ENCODE measurements at regions not wholly inside any gene's neighbourhood (a gene's known extent, or its start where the extent isn't known, plus 50 kb on each side); places are given as distances from the start of the nearest gene placed in this dataset.

GRCh38 chr1:2939041-2939552, 82.2 kb upstream of the ACTRT2 start:
- no peak overlapping the region for H3K27ac Mint-ChIP-seq (ENCODE audit: low read depth, unreplicated experiment)
- H3K4me3 Mint-ChIP-seq (ENCODE audit: unreplicated experiment): no peak overlapping the region
- DNase-seq (ENCODE audit: unreplicated experiment): no peak
- no peaks in the 10 kb centered on the region for H3K27me3 Mint-ChIP-seq (ENCODE audit: insufficient read depth, unreplicated experiment)
- no peaks in the 10 kb centered on the region for H3K36me3 Mint-ChIP-seq (ENCODE audit: insufficient read depth, unreplicated experiment)
- H3K9me3 Mint-ChIP-seq (ENCODE audit: unreplicated experiment): peaks cover 12% of the 10 kb centered on the region
- intact Hi-C loops (cut with micrococcal nuclease): no loop called here
- no peak for TF ChIP-seq CTCF (IDR thresholded peaks at IDR 0.05; ENCODE audit: unreplicated experiment)
- BruUV-seq (replicated peaks): no TSS peak
- CTCF ChIA-PET: no interaction called here
- POLR2A ChIA-PET: no interaction called here
- no peaks in the 10 kb centered on the region for H3K4me1 Mint-ChIP-seq (ENCODE audit: insufficient read depth, unreplicated experiment)

GRCh38 chr1:2940178-2940577, 81.1 kb upstream of the ACTRT2 start:
- H3K4me1 Mint-ChIP-seq (ENCODE audit: insufficient read depth, unreplicated experiment): no peaks in the 10 kb centered on the region
- TF ChIP-seq CTCF (IDR thresholded peaks at IDR 0.05; ENCODE audit: unreplicated experiment): no peak
- intact Hi-C loops (cut with micrococcal nuclease): no loop called here
- H3K4me3 Mint-ChIP-seq (ENCODE audit: unreplicated experiment): no peak overlapping the region
- POLR2A ChIA-PET: no interaction called here
- H3K27me3 Mint-ChIP-seq (ENCODE audit: insufficient read depth, unreplicated experiment): no peaks in the 10 kb centered on the region
- no peak for DNase-seq (ENCODE audit: unreplicated experiment)
- CTCF ChIA-PET: interaction anchor here (0.6 kb wide), 1 partner anchor 12 kb away, joined by 3 read pairs; no protein-coding TSS in a partner anchor
- no peaks in the 10 kb centered on the region for H3K36me3 Mint-ChIP-seq (ENCODE audit: insufficient read depth, unreplicated experiment)
- peaks cover 12% of the 10 kb centered on the region for H3K9me3 Mint-ChIP-seq (ENCODE audit: unreplicated experiment)
- BruUV-seq (replicated peaks): no TSS peak
- H3K27ac Mint-ChIP-seq (ENCODE audit: low read depth, unreplicated experiment): no peak overlapping the region

GRCh38 chr1:2941040-2941439, 80.2 kb upstream of the ACTRT2 start:
- Mint-ChIP-seq H3K4me1 (ENCODE audit: insufficient read depth, unreplicated experiment) (no peaks in the 10 kb centered on the region), H3K36me3 (ENCODE audit: insufficient read depth, unreplicated experiment) (no peaks in the 10 kb centered on the region), H3K4me3 (ENCODE audit: unreplicated experiment) (no peak overlapping the region), H3K27me3 (ENCODE audit: insufficient read depth, unreplicated experiment) (no peaks in the 10 kb centered on the region), H3K27ac (ENCODE audit: low read depth, unreplicated experiment) (no peak overlapping the region), H3K9me3 (ENCODE audit: unreplicated experiment) (peaks cover 12% of the 10 kb centered on the region)
- no TSS peak for BruUV-seq (replicated peaks)
- POLR2A ChIA-PET: no interaction called here
- intact Hi-C loops (cut with micrococcal nuclease): no loop called here
- CTCF ChIA-PET: no interaction called here
- no peak for DNase-seq (ENCODE audit: unreplicated experiment)
- TF ChIP-seq CTCF (IDR thresholded peaks at IDR 0.05; ENCODE audit: unreplicated experiment): no peak

GRCh38 chr1:2941907-2942306, 79.4 kb upstream of the ACTRT2 start:
- POLR2A ChIA-PET: no interaction called here
- no TSS peak for BruUV-seq (replicated peaks)
- no peaks in the 10 kb centered on the region for H3K4me1 Mint-ChIP-seq (ENCODE audit: insufficient read depth, unreplicated experiment)
- H3K4me3 Mint-ChIP-seq (ENCODE audit: unreplicated experiment): no peak overlapping the region
- no peaks in the 10 kb centered on the region for H3K36me3 Mint-ChIP-seq (ENCODE audit: insufficient read depth, unreplicated experiment)
- TF ChIP-seq CTCF (IDR thresholded peaks at IDR 0.05; ENCODE audit: unreplicated experiment): no peak
- H3K27ac Mint-ChIP-seq (ENCODE audit: low read depth, unreplicated experiment): no peak overlapping the region
- CTCF ChIA-PET: no interaction called here
- DNase-seq (ENCODE audit: unreplicated experiment): no peak
- H3K27me3 Mint-ChIP-seq (ENCODE audit: insufficient read depth, unreplicated experiment): no peaks in the 10 kb centered on the region
- H3K9me3 Mint-ChIP-seq (ENCODE audit: unreplicated experiment): peaks cover 12% of the 10 kb centered on the region
- intact Hi-C loops (cut with micrococcal nuclease): no loop called here

Measured in MCF 10A (cell line).